Fibroblast of lung (primary cell): ENCODE measurements at regions not wholly inside any gene's neighbourhood (a gene's known extent, or its start where the extent isn't known, plus 50 kb on each side); places are given as distances from the start of the nearest gene placed in this dataset.

Experiments
- CTCF ChIP-seq, 2 donors: IDR thresholded peaks in 1 of 2; conservative IDR thresholded peaks in 1 of 2; 1 replicate in 1 of 2; 2 replicates in 1 of 2; pipeline ENCODE4 v1.5.1; 2011 to 2012; ENCODE audit warnings: low read length in 2 of 2, control low read depth in 1 of 2, inconsistent platforms in 1 of 2, low read depth in 1 of 2, mild to moderate bottlenecking in 1 of 2
- EZH2 ChIP-seq: IDR thresholded peaks from 2 replicates; pipeline ENCODE4 v1.5.1; 2012; ENCODE audit warnings: low read length, control low read depth, mild to moderate bottlenecking; ENCODE audit errors: missing control alignments

- TF ChIP-seq CTCF (conservative IDR thresholded peaks at IDR 0.05 in 1 of 2, IDR thresholded peaks at IDR 0.05 in 1 of 2; ENCODE audit: low read depth in 1 of 2, low read length in 2 of 2) = no peak
- no peak for TF ChIP-seq EZH2
Measured at GRCh38 chr6:41420186-41420585, 84.8 kb downstream of the NCR2 start.
